Activated T-helper 1 cell treated with anti-CD3 and anti-CD28 coated beads, Interleukin-12 subunit alpha, Interleukin-12 subunit beta, Interleukin-2, Interleukin-4 antibody, amounts not matched to agents 30 ng/mL and 10 ng/mL and 1 ng/mL, durations not matched to agents 14 hours and 24 hours and 36 hours (primary cell): ENCODE measurements at regions not wholly inside any gene's neighbourhood (a gene's known extent, or its start where the extent isn't known, plus 50 kb on each side); places are given as distances from the start of the nearest gene placed in this dataset.

ENCODE experiments used
- DNase-seq: peaks from one replicate; pipeline ENCODE4 v3.0.0; 2021; ENCODE audit warnings: low spot score
- H3K27ac Mint-ChIP-seq: one replicate; pipeline ENCODE4 v1.8.0; 2021; ENCODE audit warnings: mild to moderate bottlenecking, mixed read lengths
- H3K27me3 Mint-ChIP-seq: one replicate; pipeline ENCODE4 v1.8.0; 2022; ENCODE audit warnings: mild to moderate bottlenecking, moderate library complexity, mixed read lengths; ENCODE audit not compliant: insufficient read depth
- H3K36me3 Mint-ChIP-seq: one replicate; pipeline ENCODE4 v1.8.0; 2021; ENCODE audit warnings: low read depth, mixed read lengths
- H3K4me1 Mint-ChIP-seq: one replicate; pipeline ENCODE4 v1.8.0; 2021; ENCODE audit warnings: low read depth, mixed read lengths
- H3K4me3 Mint-ChIP-seq: one replicate; pipeline ENCODE4 v1.8.0; 2021; ENCODE audit warnings: mild to moderate bottlenecking, moderate library complexity, mixed read lengths
- H3K9me3 Mint-ChIP-seq: one replicate; pipeline ENCODE4 v1.8.0; 2021; ENCODE audit warnings: mixed read lengths
- intact Hi-C: fragments of 100-400 bp; cut with micrococcal nuclease; formaldehyde crosslinking; loops from one replicate; pipeline ENCODE4 v1.15.1; 2024

GRCh38 chr18:77552945-77553344, 303.3 kb downstream of the GALR1 start:
- no peak overlapping the region for H3K4me3 Mint-ChIP-seq
- H3K27me3 Mint-ChIP-seq = no peaks in the 10 kb centered on the region
- intact Hi-C loops = no loop called here
- no peaks in the 10 kb centered on the region for H3K4me1 Mint-ChIP-seq
- H3K27ac Mint-ChIP-seq = no peak overlapping the region
- no peaks in the 10 kb centered on the region for H3K36me3 Mint-ChIP-seq
- H3K9me3 Mint-ChIP-seq = no peaks in the 10 kb centered on the region
- no peak for DNase-seq

GRCh38 chr18:77554061-77554460, 304.4 kb downstream of the GALR1 start:
- no peak for DNase-seq
- H3K4me1 Mint-ChIP-seq = no peaks in the 10 kb centered on the region
- H3K4me3 Mint-ChIP-seq = no peak overlapping the region
- no peaks in the 10 kb centered on the region for H3K9me3 Mint-ChIP-seq
- intact Hi-C loops = no loop called here
- H3K27me3 Mint-ChIP-seq = no peaks in the 10 kb centered on the region
- H3K36me3 Mint-ChIP-seq = no peaks in the 10 kb centered on the region
- H3K27ac Mint-ChIP-seq = no peak overlapping the region

DNA sequence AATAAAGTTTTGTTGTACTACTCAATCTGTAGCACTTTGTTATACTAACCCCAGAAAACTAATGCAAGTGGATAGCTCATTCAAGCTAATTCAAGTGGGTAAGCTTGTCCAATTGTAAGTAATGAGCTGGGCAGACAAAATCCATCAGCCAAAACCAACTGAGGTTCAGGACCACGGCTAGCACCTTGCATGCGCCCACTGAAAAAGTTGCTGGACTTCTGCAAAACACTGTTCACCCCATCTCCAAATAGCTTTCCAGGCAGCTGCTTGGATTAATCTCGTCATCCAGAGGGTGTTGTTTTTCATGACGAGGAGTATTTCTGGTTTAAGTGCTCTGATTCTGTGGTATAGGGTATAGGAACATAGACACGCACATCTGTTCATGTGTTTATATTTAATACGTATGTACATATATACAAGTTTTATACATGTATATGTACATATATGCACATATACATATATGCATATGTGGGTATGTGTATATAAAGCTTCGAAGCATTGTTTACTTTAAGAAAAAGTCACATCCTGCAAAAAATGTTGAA, 307.5 kb downstream of the GALR1 start:
- Mint-ChIP-seq H3K27ac (no peak overlapping the region), H3K9me3 (no peaks in the 10 kb centered on the region), H3K4me1 (no peaks in the 10 kb centered on the region), H3K27me3 (no peaks in the 10 kb centered on the region), H3K36me3 (no peaks in the 10 kb centered on the region), H3K4me3 (no peak overlapping the region)
- no peak for DNase-seq
- intact Hi-C loops = no loop called here

GRCh38 chr18:77559274-77559910, 309.7 kb downstream of the GALR1 start:
- no peaks in the 10 kb centered on the region for H3K36me3 Mint-ChIP-seq
- no peaks in the 10 kb centered on the region for H3K27me3 Mint-ChIP-seq
- no peak overlapping the region for H3K27ac Mint-ChIP-seq
- no peaks in the 10 kb centered on the region for H3K4me1 Mint-ChIP-seq
- DNase-seq = no peak
- no peak overlapping the region for H3K4me3 Mint-ChIP-seq
- no peaks in the 10 kb centered on the region for H3K9me3 Mint-ChIP-seq
- intact Hi-C loops = no loop called here

DNA sequence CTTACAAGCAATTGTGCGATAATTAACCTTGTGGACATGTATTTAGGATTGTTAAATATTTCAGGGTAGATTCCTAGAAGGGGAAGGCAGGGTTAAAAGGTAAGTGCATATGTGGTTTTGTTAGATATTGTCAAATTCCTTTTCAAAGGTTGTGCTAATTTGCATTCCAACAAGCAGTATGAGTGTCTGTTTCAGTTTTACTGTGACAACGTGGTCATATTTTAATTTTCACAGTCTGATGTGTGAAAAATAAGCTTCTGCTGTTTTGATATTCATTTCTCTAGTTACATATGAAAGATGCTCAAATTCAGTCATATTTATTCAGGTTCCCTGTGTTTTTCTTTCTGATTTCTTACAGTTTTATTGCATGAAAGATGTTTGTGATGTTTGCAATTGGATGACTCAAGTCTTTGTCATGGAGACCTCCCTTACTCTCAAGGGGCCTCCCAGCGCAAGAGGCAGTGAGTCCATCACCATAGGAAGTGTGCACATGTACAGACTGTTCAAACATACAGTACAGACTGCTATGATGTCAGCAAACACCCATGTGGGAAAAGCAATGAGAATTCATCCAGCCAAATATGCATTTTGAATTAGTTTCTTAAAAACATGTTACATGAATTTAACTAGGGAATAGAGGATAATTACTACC, 310.8 kb downstream of the GALR1 start:
- Mint-ChIP-seq H3K27me3 (no peaks in the 10 kb centered on the region), H3K4me1 (no peaks in the 10 kb centered on the region), H3K36me3 (no peaks in the 10 kb centered on the region), H3K9me3 (no peaks in the 10 kb centered on the region), H3K27ac (no peak overlapping the region), H3K4me3 (no peak overlapping the region)
- no peak for DNase-seq
- intact Hi-C loops = loop anchor here (1.0 kb wide), 1 partner anchor 337 kb away; no protein-coding TSS in a partner anchor

GRCh38 chr18:77566604-77567003, 317.0 kb downstream of the GALR1 start:
- no peak for DNase-seq
- Mint-ChIP-seq H3K4me3 (no peak overlapping the region), H3K27ac (no peak overlapping the region), H3K9me3 (no peaks in the 10 kb centered on the region), H3K4me1 (no peaks in the 10 kb centered on the region), H3K27me3 (no peaks in the 10 kb centered on the region), H3K36me3 (no peaks in the 10 kb centered on the region)
- intact Hi-C loops = no loop called here

- no peaks in the 10 kb centered on the region for H3K27me3 Mint-ChIP-seq
- no peak overlapping the region for H3K27ac Mint-ChIP-seq
- no peaks in the 10 kb centered on the region for H3K4me1 Mint-ChIP-seq
- intact Hi-C loops = no loop called here
- no peak for DNase-seq
- no peak overlapping the region for H3K4me3 Mint-ChIP-seq
- H3K9me3 Mint-ChIP-seq = no peaks in the 10 kb centered on the region
- no peaks in the 10 kb centered on the region for H3K36me3 Mint-ChIP-seq
These were observed 317.6 kb downstream of the GALR1 start for GRCh38 chr18:77567205-77567604.

DNA sequence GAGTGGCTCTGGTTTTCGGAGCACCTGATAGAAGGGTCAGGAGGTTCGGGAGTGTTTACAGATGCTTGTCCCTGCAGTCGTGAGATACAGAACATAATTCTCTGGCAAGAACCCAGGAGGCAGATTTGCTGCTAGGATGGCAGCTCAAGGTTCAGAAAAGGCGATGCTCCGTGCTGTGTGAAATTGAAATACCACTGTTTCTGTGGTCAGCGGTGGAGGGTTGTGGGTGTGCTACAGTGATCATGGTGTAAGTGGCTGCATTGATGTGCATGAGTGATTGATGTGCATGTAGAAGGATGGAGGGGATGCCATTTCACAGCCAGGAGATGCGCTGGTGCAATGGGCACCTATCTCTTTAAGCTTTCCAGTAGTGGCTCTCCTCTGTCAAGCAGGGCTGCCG, 322.1 kb downstream of the GALR1 start:
- Mint-ChIP-seq H3K27me3 (no peaks in the 10 kb centered on the region), H3K4me3 (no peak overlapping the region), H3K36me3 (no peaks in the 10 kb centered on the region), H3K9me3 (no peaks in the 10 kb centered on the region), H3K4me1 (no peaks in the 10 kb centered on the region), H3K27ac (no peak overlapping the region)
- no peak for DNase-seq
- intact Hi-C loops = no loop called here

- Mint-ChIP-seq H3K36me3 (no peaks in the 10 kb centered on the region), H3K4me3 (no peak overlapping the region), H3K27me3 (no peaks in the 10 kb centered on the region), H3K27ac (no peak overlapping the region), H3K9me3 (no peaks in the 10 kb centered on the region), H3K4me1 (no peaks in the 10 kb centered on the region)
- DNase-seq = no peak
- intact Hi-C loops = no loop called here
These were observed 322.9 kb downstream of the GALR1 start for GRCh38 chr18:77572537-77572936.

GRCh38 chr18:77573571-77573970, 323.9 kb downstream of the GALR1 start:
- Mint-ChIP-seq H3K36me3 (no peaks in the 10 kb centered on the region), H3K9me3 (no peaks in the 10 kb centered on the region), H3K27me3 (no peaks in the 10 kb centered on the region), H3K27ac (no peak overlapping the region), H3K4me1 (no peaks in the 10 kb centered on the region), H3K4me3 (no peak overlapping the region)
- no peak for DNase-seq
- intact Hi-C loops = no loop called here

GRCh38 chr18:77590943-77591515, 341.4 kb downstream of the GALR1 start:
- Mint-ChIP-seq H3K4me1 (no peaks in the 10 kb centered on the region), H3K36me3 (no peaks in the 10 kb centered on the region), H3K4me3 (no peak overlapping the region), H3K9me3 (no peaks in the 10 kb centered on the region), H3K27ac (no peak overlapping the region), H3K27me3 (no peaks in the 10 kb centered on the region)
- no peak for DNase-seq
- intact Hi-C loops = no loop called here

DNA sequence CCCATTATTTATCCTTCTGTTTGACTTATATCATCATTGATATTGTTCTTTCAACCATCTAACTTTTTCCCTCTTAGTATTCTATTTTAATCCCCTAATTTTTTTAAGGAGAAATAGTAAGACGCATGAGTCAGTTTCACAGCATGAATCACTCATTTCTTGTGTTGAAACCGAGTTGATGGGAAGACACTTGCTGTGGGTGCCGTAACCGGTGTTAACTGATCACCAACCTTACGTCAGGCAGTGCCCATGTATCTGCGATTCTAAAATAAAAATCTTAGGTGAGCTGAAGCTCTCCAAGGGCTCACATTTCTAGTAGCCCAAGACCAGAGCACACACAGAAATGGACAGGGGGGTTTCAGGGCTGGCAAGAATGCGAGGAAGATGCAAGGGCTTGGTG, 348.1 kb downstream of the GALR1 start:
- no peaks in the 10 kb centered on the region for H3K9me3 Mint-ChIP-seq
- H3K27me3 Mint-ChIP-seq = peaks cover 6% of the 10 kb centered on the region
- H3K36me3 Mint-ChIP-seq = no peaks in the 10 kb centered on the region
- H3K4me3 Mint-ChIP-seq = no peak overlapping the region
- H3K27ac Mint-ChIP-seq = no peak overlapping the region
- intact Hi-C loops = no loop called here
- no peaks in the 10 kb centered on the region for H3K4me1 Mint-ChIP-seq
- DNase-seq = no peak

GRCh38 chr18:77600674-77601073, 351.0 kb downstream of the GALR1 start:
- no peaks in the 10 kb centered on the region for H3K36me3 Mint-ChIP-seq
- intact Hi-C loops = no loop called here

More at GRCh38 chr18:77600674-77601073, 351.0 kb downstream of the GALR1 start:
- no peaks in the 10 kb centered on the region for H3K4me1 Mint-ChIP-seq
- H3K4me3 Mint-ChIP-seq = no peak overlapping the region
- no peak overlapping the region for H3K27ac Mint-ChIP-seq
- no peak for DNase-seq
- H3K27me3 Mint-ChIP-seq = peaks cover 6% of the 10 kb centered on the region
- no peaks in the 10 kb centered on the region for H3K9me3 Mint-ChIP-seq
